NCI-H345 (cell line): ENCODE measurements at regions not wholly inside any gene's neighbourhood (a gene's known extent, or its start where the extent isn't known, plus 50 kb on each side); places are given as distances from the start of the nearest gene placed in this dataset.
"Not testable (repeated sequence)": the region's sequence is repeated elsewhere in the genome, so short reads cannot be mapped to it uniquely, and the experiment has no call there.

ENCODE experiments used
- DNase-seq: peaks from one replicate; lab custom pipeline; 2025; lab: John Stamatoyannopoulos, UW

DNA sequence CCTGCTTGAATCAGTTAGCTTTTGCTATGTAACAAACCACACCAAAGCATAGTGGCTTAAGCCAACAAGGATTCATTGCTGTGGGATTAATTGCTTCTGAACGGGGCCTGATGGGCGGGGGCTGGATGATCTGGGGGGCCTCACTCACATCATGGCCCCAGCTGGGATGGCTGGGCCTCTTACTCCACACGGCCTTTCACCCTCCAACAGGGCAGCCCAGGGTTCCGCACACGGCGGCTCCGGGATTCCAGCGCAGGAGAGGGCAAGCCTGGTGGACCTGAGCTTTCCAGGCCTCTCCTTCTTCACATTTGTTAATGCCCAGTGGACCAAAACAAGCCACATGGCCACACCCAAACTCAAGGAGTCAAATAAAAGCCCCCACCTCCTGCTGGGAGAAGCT lies 86.3 kb upstream of the PHLPP1 start:
- no peak for DNase-seq

DNA sequence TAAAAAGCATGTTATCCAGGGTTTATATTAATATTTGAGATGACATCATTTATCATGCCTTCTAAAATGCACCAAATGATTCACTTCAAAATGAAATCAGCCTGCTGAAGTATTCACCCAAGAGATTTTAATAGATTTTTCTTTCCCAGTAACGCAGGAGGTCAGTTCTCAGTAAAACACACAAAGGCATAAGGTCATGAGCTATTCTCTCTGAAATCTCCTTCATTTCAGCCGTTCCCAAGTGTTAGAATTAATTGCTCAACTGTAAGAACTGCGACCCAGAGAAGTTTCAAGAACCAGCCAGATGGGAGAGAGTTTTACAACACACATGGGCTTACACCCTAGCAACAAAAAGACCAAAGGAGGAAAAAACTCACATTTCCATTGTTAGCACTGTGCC lies 84.2 kb upstream of the PHLPP1 start:
- DNase-seq = no peak

DNA sequence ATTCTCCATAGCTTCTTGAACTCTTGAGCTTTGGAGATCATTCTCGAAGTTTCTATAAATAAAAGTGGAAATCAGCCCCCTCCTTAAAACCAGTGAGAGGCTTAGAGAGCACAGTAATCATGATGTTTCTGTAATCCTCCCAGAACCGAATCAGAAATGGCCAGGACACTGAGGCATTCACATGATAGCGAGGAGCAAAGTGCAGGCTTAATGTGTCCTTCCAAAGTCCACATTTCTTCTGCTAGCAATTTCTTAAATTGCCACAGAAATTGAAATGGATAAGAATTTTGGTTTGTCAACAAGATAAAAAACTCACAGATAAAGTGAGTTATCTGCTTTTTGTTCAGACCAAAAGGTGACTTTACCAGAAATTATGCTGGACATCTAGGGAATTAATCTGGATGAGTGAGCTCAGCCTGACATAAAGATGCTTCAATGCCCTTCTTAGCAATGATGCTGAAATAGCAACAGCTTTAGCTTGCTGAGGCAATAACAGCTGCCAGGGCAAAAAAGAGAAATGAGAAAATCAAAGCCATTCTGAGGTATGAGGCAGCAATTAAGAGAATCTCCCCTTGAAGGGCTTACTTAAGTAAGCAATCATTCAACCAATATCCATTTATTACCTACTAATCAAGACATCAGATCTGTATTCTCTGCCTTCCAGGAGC lies 82.4 kb upstream of the PHLPP1 start:
- no peak for DNase-seq

DNA sequence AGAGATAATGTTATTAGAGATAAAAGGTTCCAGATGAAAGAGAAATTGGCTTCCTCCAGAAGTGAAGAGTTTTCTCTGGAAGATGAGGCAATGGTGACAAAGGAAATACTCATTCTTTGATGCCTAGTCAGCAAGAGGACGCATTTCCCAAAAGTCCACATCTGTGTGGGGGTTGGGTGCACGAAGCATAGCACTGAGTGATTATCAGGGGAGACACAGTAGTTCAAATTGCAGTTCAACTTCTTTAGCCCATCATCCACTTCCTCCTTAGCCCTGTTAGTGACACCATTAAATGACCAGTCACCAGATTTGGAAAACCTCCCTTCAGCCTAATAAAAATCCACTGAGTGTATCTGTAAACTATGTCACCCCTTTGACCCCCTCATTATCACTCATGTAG lies 80.9 kb upstream of the PHLPP1 start:
- no peak for DNase-seq

DNA sequence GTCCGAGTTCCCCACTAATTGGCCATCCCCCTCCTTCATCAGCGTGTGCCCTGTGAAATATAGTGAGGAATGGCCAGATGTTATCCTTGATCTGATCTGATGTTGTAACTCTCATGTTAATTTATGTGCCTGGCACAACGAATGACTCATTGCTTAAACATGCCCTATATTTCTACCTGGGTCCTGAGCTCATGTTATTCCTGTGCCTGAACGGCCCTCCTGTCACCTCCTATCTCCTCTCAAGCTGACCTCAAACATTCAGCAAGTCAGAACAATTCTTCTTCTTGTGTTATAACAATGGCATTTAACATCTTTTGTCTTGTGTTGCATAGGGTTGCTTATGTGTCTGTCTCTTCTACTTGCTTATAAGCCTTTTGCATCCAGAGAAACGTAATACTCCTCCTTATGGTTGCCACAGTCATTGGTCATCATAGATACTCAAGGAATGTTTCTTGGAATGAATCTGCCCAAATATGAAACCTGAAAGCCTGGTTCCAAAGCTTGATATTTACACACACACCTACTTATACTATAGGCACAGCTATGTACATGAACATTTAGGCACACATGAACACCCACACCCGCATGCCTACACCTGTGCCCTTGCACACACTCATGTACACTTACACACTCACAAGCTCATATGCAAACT lies 80.2 kb upstream of the PHLPP1 start:
- DNase-seq = no peak

DNA sequence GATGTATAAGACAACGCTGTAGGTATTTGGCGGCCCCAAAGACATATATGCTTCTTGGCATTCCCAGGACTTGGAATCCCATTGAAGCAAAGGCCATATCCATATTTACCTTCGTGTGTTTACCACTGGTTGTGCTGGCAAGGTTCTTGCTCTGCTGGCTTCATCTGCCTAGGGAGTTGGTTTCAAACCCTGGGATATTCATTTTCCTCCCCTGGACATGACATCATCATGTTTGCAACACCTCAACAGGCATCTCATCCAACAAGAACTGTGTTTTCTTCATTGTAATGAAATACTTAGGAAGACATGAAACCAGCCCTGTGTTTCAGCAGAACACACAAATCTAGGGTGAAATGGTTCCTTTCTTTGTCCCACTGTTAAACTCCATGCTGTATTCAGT lies 77.9 kb upstream of the PHLPP1 start:
- DNase-seq = no peak

DNA sequence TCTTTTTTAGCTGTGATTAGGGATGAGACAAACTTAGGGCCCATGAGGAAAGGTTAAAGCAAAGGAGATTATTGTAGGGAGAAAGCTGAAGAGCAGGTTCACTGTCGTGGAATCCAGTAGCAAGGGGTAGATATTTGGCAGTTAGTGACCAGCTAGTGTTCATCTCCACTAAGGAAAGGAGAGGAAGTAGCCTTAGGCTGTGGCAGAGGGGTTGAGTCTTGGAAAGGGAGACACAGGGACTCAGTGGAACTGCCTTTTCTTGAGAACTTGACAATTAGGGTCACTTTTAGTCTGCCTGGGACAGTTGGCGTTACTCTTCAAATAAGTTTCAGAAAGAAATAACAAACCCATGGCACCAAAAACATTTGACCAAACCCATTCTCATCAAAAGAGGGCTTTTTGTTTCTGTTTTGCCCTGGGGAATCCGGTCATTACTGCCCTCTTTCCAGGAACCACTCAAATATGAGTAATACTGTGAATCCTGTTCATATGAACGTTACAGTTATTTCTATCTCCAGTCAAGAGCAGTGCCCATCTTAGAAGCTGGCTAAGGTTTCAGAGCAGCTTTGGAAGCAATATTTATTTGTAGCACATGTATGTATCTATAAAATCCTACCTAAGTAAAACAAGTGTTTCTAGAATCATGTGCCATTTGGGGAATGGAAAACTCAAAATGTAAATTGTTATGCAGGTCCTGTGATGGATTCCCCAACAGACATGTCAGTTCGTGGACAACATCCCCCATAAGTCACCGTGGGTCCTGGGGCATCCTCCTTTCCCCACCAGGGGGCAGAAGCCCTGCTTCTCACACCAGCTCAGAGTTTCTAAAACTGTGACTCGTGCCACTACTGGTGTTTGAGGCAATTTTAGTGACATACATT lies 77.3 kb upstream of the PHLPP1 start:
- DNase-seq = no peak

DNA sequence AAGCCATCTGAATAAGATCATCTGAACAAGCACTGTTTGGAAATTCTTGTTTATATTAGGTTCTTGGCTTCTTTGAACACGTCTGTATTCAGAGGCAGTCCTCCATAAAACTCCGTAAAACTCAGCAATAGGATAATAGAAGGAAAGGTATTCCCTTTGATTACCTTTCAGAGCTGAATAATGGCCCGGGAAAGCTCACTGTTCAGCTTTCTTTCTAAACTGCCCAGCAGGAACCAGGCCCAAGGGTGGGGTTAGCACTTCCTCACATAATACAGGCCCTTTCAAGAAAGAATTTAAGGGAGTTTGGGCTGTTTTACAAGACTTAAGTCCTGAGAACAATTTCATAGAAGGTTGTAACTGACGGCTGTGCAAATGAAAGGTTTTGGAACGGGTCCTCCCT lies 72.2 kb upstream of the PHLPP1 start:
- peak; percentile 22 for DNase-seq

DNA sequence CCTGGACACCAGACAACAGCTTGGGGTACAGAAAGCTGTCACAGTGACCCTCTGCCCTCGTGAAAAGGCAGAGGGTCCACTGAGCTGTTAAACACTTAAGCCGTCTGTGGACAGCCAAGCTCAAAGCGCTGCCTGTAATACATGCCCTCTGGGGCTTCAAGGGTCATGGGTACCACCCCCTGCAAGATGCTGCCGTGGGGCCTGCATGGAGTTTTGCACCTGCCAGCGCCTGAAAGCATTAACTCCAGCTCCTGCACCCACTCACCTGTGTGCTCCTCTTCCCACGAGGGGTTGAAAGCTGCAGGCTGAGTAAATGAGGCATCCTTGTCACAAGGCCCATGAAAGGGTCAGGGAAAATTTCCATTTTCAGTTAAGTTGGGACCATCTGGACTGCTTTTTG lies 70.6 kb upstream of the PHLPP1 start:
- no peak for DNase-seq

DNA sequence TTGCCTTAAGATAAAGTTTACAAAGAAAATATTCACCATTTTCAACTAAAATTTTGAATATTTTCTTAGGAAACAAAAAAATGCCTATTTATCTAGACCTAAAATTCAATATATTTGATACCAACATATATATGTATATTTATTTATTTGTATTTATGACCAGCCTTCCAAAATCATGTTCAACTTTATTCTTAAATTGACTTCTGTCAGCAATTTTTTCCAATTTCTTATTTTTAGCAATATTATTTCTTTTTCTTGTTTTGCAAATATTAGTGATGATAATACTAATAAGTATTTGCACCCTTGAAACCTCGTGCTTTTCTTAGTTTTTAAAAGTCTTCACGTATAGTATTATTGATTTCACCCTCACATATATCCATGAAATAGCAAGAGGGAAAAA lies 68.2 kb upstream of the PHLPP1 start:
- no peak for DNase-seq

DNA sequence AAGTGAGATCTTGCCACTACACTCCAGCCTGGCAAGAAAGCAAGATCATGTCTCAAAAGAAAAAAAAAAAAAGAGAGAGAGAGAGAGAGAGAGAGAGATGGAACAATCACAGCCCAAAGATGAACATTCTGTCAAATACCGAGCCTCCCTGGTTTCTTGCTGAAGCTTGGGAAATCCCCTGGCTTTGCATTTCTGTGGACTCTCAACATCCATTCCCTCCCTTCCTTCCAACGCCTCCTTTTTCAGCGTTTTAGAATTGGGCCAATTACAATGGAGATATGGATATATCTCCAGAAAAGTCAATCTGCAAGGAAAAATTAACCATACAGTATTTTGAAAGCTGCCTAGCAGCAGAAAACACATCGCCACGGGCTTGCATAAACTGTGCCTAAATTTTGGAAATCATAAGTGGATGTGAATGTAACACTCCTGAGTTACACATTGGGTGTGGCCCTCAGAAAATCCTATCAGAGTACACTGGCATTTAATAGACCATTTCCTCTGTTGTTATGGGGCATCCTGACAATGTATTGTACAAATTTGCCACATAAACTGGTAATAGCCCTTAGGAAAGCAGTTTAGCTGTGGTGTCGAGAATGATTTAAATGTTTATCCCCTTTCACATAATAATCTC lies 67.2 kb upstream of the PHLPP1 start:
- no peak for DNase-seq

DNA sequence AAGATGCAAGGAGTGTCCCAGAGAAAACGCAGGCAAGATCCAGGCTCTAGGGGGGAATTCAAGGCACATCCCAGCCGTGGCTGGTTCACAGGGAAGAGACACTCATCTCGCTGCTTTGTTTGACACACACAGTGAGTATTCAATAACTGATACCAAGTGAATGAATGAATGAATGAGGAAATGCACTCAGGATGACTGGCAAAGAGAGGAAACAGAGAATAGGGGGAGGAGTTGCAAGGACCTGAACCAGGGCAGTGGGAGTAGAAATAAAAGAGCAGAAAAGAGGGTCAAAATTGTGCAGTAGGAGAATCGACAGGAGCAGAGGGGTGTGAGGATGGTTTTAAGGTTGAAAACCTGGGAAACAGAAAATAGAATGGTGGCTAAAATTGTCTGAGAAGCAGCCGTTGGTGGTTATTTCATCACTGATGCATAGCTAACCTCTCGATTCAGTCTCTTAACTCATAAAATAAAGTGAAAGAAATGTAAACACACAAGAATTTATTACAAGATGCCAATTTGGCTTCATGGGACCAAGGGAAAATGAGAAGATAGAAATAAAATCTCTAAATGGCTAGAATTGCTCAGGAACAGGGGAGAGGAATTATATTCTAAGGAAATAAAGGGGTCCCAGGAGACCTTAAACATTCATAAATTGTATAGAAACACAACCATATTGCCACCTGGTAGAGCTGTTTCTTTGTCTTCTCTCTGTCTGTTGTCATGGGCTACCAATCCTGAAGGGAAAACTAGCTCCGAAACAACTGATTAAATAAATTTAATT lies 63.9 kb upstream of the PHLPP1 start:
- no peak for DNase-seq

DNA sequence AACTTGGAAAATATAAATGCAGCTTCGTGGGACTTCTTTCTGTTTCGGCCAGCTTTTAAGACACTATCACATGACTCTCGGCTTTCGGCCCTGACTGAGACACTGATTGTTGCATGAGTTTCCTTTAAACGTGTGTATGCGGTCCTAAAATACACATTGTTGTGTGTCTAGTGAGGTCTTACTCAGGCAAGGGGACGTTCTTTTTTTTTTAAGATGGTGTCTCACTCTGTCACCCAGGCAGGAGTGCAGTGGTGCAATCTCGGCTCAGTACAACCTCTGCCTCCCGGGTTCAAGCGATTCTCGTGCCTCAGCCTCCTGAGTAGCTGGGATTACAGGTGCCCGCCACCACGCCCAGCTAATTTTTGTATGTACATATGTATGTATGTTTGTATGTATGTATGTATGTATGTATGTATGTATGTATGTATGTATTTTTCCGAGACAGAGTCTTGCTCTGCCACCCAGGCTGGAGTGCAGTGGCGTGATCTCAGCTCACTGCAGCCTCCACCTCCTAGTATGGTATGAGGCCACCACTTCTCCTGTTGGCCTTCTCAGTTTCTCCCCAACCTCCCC lies 63.2 kb upstream of the PHLPP1 start:
- DNase-seq = not testable (repeated sequence)

DNA sequence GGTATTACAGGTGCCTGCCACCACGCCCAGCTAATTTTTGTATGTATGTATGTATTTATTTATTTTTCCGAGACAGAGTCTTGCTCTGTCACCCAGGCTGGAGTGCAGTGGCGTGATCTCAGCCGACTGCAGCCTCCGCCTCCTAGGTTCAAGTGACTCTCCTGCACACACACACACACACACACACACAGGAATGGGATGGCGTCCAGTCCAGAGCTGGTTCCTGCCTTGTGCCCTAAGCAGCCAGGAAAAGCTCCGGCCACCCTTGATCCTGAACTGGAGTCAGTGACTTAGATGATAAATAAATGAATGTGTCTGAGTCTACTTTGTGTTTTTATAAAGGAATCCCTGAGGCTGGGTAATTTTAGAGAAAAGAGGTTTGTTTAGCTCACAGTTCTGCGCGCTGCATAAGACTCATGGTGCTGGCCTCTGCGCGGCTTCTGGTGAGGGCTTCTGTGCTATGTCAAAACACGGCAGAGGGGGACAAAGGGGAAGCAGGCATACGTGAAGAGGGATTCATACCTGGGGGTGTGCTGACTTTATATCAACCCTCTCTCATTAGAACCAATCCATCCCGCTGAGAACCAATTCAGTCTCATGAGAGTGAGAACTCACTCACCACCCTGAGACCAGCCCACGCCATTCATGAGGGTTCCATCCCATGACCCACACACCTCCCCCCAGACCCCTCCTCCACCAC lies 59.7 kb upstream of the PHLPP1 start:
- no peak for DNase-seq

DNA sequence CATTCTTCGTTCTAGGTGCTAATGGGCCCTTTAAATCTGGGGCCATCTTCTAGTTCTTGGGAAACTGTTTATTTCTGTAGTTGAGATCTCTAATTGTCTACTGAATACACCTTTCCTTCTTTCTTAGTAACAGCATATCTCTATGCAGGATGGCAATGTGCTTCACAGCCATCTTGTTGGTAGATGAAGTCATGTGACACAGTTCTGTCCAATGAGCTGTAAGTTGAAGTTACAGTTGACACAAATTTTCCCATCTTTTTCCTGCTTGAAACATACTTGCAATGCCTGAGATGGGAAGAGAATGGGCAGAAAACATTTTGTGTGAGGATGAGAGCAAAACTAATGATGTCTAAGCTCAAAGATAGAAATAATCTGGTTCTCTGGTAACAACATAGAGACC lies 57.3 kb upstream of the PHLPP1 start:
- no peak for DNase-seq

DNA sequence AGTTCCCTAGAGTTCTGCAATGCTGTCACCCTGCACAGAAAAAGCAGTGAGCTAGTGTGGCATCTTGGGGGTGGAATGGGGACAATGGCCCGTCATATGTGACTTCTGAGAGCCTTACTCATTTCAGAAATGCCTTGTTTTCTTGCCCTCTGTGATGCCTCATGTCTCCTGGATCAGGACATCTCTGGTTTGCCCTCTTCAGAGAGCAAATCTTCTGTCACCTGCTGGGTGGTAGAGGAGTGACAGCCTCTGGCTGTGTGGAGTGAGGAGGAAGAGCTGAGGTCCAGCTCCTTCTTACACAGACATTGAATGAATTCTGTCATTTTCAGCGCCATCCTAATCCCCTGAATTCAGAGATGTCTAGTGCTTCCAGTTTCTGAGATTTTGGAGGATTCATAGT lies 55.6 kb upstream of the PHLPP1 start:
- no peak for DNase-seq

DNA sequence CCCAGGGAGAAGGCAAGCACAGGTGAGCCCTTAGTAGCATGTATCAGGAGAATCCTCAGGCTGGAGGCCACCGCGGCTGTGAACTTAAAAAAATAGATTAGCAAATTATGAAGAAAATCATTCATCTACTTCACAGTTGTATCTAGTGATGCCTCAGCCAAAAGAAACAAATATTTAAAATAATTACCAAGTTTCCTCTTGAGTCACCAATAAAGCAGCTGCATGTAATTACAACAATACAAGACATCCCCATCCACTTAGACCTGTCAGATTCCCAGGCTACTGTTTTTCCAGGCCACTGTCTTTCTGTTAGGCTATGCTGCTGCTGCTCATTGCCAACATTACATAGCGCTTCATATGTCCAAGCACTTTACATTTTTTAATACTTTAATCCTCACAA lies 54.6 kb upstream of the PHLPP1 start:
- peak; percentile 86 for DNase-seq

DNA sequence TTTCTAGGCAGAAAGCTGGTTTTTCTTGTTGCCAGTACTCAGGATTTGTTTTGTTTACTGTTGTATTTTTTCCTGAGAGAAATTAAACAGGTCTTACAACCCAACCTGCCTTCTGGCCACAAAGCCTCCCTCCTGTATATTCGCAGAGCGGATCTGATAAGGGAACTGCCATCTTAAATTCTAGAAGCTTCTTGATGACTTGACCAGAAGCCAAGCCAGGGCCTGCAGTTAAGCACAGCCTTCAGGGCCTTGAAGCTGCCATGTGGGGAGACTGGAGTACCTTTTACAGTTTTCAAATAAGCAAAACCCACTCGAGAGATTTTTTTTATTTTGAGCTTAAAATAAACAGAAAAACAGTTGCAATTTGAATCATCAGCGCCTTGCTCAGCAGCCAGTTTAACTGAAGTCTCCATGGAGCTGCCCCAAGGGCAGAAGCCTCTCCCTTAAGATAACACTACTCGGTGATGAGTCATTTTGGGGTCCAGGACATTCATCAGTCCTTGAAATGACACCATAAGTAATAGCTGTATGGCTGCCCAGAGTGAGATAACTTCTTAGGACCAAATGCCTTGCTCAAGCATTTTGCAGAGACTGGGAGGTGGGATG lies 51.5 kb upstream of the PHLPP1 start:
- peak; percentile 17 for DNase-seq

DNA sequence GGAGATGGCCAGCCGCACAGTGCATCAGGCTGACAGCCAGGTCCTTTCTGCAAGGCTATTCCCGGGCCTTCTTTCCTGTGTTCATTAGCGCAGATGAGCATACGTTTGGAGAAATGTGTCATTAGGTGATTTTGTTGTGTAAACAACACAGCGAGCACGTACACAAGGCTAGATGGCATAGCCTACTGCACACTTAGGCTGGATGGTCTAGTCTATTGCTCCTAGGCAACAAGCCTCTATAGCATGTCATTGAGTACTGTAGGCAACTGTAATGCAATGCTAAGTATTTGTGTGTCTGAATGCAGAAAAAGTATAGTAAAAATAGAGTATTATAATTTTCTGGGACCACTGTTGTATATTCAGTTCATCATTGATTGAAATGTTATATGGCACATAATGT lies 50.9 kb upstream of the PHLPP1 start:
- DNase-seq = no peak

DNA sequence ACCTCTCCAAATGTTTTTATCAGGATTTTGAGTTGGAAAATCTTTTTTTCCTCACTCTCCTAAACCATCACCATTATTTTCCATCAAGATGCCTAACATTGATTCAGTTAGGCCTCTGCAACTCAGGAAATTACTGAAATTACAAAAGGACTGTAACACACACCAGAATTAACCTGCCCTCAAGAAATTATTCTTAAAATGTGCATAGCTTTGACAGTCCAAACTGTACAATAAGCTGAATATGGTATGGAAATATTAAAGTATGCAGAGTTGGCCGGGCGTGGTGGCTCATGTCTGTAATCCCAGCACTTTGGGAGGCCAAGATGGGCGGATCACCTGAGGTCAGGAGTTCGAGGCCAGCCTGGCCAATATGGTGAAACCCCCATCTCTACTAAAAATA lies 50.2 kb upstream of the PHLPP1 start:
- DNase-seq = no peak
